ENCODE measurements at regions not wholly inside any gene's neighbourhood (a gene's known extent, or its start where the extent isn't known, plus 50 kb on each side); places are given as distances from the start of the nearest gene placed in this dataset.

GRCh38 chr2:21972586-21972985, 848.8 kb downstream of the TDRD15 start:
- H3K4me3 ChIP-seq (ENCODE audit: low read length): no peak overlapping the region
- no peak for DNase-seq (ENCODE audit: low read depth)
- TF ChIP-seq CTCF (conservative IDR thresholded peaks at IDR 0.05; ENCODE audit: low read depth, low read length): no peak

- peak; percentile 39 for DNase-seq (ENCODE audit: low read depth)
- TF ChIP-seq CTCF (conservative IDR thresholded peaks at IDR 0.05; ENCODE audit: low read depth, low read length): no peak
These were observed 857.4 kb downstream of the TDRD15 start for GRCh38 chr2:21981127-21981526.

GRCh38 chr2:21993002-21993401, 869.2 kb downstream of the TDRD15 start:
- DNase-seq (ENCODE audit: low read depth): no peak
- TF ChIP-seq CTCF (conservative IDR thresholded peaks at IDR 0.05; ENCODE audit: low read depth, low read length): no peak
- no peak overlapping the region for H3K4me3 ChIP-seq (ENCODE audit: low read length)

More at GRCh38 chr2:21981127-21981526, 857.4 kb downstream of the TDRD15 start:
- no peak overlapping the region for H3K4me3 ChIP-seq (ENCODE audit: low read length)

GRCh38 chr2:21996339-21996738, 872.6 kb downstream of the TDRD15 start:
- no peak for DNase-seq (ENCODE audit: low read depth)
- H3K4me3 ChIP-seq (ENCODE audit: low read length): no peak overlapping the region
- TF ChIP-seq CTCF (conservative IDR thresholded peaks at IDR 0.05; ENCODE audit: low read depth, low read length): no peak

GRCh38 chr2:21999522-21999921, 875.8 kb downstream of the TDRD15 start:
- no peak overlapping the region for H3K4me3 ChIP-seq (ENCODE audit: low read length)
- TF ChIP-seq CTCF (conservative IDR thresholded peaks at IDR 0.05; ENCODE audit: low read depth, low read length): no peak
- DNase-seq (ENCODE audit: low read depth): no peak

- no peak for DNase-seq (ENCODE audit: low read depth)
- H3K4me3 ChIP-seq (ENCODE audit: low read length): no peak overlapping the region
- no peak for TF ChIP-seq CTCF (conservative IDR thresholded peaks at IDR 0.05; ENCODE audit: low read depth, low read length)
These were observed 878.3 kb downstream of the TDRD15 start for GRCh38 chr2:22002066-22002465.

GRCh38 chr2:22003270-22003669, 879.5 kb downstream of the TDRD15 start:
- H3K4me3 ChIP-seq (ENCODE audit: low read length): no peak overlapping the region
- DNase-seq (ENCODE audit: low read depth): no peak
- no peak for TF ChIP-seq CTCF (conservative IDR thresholded peaks at IDR 0.05; ENCODE audit: low read depth, low read length)

Data from retinal pigment epithelial cell (primary cell).